ENCODE measurements at regions not wholly inside any gene's neighbourhood (a gene's known extent, or its start where the extent isn't known, plus 50 kb on each side); places are given as distances from the start of the nearest gene placed in this dataset.
"Not testable (repeated sequence)": the region's sequence is repeated elsewhere in the genome, so short reads cannot be mapped to it uniquely, and the experiment has no call there.

DNA sequence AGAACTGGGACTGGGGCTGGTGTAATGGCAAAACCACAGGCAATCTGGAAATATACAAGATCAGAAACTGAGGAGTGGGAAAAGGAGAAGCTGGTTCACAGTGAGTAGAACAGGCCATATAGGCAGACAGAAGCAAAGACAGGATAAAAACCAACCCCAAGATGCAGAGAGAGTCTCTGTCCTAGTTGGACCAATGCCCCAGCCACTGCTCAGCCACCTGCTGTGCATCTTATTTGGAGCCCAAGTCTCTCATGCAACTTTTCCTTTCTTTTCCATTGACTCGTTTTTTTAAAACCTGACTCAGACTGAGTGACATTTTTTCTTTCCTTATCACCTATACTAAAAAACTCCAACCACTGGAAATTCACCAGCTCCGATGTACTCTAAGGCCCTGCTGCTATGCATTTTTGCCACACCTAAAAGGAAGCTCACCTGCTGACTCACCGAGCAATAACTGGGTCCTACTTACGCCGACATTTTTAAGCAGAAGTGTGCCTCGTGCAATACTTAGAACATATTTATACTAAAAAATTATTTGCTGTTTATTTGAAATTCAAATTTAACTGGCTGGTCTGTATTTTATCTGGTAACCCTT, 100.8 kb upstream of the XYLT1 start:
- DNase-seq: no peak

DNA sequence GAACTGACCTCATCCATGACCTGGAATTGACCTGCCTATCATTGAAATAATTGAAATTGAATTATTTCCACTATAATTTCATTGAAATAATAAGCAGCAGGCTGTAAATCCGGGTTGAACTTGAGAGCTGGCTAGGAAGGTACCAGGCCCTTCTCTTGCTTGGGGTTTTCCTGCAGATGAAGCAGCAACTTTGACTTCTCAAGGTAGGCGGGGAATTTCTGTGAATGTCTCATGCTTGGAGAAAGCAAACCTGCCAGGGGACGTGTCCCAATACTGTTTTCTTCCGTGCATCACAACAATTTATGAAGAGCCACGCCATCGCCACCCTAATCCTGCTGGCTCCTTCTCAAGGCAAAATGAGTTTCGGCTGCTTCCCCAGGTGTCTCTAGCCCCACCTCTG, 97.5 kb upstream of the XYLT1 start:
- DNase-seq: no peak

DNA sequence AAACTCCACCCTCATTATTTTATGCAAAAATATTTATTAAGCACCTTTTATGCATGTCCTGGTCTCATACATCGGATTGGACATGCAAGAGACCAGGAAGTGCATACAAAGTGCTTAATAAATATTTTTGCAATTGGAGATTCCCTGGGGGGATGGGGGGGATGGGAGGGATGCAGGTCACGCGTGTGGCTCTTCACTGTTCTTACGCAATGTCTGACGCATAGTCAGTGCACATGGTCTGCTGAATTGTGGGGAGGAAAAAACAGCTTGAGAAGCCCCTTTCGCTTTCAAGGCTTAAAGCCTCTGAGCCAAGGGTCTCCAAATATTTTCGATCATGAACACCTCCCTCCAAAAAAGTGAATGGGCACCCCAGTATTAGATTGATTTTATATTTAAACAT, 96.7 kb upstream of the XYLT1 start:
- DNase-seq: no peak

DNA sequence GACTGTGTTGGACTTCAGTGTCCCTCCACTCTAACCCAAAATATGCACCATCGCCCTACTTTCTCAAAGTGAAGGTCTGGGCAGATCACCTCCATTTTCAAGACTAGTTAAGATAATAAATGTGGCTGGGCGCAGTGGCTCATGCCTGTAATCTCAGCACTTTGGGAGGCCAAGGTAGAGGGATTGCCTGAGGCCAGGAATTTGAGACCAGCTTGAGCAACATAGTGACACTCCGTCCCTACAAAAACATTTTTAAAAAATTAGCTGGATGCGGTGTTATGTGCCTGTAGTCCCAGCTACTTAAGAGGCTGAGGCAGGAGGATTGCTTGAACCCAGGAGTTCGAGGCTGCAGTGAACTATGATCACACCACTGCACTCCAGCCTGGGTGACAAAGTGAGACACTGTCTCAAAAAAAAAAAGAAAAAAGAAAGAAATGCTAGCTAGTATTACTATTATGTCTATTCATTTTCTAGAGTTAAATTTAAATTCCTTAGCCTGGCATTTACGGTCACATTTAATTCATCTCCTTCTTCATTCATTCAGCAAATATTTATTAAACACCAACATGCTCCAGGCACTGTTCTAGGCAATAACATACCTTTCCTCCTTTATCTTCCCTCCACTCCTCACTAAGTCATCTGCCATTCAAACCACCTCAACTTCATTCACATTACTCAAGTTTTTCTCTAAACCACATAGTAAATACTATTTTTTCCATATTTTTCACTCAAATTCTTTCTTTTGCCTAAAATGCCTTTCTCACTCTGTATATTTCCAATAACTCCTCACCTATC, 96.1 kb upstream of the XYLT1 start:
- no peak for DNase-seq

DNA sequence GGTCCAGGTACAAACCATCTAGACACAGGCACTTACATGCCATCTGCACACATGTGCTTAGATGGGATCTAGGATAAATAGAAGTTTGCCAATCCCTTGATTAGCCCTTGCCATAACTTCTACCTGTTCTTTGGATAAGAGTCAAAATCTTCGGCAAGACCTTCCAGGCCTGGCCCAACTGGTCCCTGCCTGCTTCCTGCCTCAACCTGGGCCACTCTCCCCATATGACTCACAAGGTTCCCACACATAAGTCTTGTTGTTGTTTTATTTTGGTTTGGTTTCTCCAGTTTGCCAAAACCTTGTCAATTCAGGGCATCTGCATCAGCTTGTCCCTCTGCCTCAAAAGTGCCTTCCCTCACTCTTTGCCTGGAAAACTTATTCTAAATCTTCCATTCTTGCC, 95.3 kb upstream of the XYLT1 start:
- DNase-seq: no peak

DNA sequence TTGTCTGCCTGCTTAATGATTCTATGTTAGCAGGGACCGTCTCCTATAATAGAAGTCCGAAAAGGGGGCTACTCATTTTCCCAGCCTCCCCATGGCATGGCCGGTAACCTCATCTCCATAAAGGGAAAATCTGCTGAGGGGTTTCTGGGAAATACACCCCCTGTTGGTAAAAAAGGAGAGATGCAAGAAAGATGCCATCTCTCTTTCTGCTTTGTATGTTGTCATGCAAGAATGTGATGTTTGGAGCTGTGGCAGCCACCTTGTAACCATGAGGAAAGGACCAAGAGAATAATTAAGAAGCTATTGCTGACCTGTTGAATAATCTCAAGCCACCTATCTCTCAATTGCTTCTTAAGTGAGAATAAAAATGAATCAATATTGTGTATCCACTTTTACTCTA, 94.8 kb upstream of the XYLT1 start:
- no peak for DNase-seq

DNA sequence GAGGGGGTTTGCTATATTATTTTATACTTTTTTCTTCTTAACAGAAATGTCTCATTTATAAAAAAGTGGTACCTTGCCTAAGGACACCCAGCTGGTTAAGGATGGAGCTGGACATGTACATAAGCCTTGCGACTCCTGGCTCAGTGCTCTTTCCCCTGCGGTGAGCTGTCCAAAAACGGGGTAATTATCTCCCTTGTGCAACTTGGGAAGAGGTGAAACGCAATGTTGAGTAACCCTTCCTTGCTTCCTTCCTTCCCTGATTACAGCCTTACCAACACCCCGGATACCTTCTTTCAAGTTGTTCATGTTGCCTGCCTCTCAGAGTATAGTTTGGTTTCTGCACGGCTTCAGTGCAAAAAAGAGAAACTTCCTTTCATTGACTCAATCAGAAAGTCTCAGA, 94.1 kb upstream of the XYLT1 start:
- no peak for DNase-seq

DNA sequence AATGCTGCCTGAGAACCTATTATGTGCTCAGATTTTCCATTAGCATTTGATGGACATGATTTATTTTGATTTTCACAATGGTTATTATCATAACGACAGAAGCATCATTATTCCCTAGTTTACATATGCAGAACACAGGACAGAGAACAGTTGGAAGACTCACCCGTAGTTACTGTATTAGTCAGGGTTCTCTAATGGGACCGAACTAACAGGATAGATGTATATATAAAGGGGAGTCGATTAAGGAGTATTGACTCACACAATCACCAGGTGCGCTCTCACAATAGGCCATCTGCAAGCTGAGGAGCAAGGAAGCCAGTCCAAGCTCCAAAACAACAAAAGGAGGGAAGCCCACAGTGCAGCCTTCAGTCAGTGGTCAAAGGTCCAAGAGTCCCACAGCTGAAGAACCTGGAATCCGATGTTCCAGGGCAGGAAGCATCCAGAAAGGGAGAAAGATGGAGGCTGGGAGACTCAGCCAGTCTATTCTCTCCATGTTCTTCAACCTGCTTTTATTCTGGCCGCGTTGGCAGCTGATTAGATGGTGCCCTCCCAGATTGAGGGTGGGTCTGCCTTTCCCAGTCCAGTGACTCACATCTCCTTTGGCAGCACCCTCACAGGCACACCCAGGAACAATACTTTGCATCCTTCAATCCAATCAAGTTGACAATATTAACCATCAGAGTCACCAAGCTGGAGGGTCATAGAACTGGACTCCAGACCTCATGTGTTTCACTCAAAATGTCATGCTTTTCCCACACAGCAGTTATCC, 92.7 kb upstream of the XYLT1 start:
- no peak for DNase-seq

DNA sequence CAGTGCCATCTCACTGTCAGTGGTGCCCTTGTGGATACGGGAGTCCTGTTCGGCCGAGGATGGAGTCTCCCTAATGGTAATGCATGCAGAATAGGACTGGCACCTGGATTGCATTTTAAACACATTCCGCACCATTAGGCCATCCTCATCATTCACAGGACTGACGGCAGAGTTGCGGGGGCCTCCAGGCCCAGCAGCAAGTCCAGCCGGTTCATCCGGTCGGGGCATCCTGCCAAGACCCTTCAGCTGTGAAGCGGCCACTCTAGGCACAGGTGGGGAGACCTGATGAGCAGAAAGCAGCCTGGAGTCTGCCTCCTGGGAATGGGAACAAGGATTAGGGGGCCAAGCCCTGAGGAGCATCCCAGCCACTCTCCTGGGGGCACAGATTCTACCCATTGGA, 90.3 kb upstream of the XYLT1 start:
- DNase-seq: no peak

DNA sequence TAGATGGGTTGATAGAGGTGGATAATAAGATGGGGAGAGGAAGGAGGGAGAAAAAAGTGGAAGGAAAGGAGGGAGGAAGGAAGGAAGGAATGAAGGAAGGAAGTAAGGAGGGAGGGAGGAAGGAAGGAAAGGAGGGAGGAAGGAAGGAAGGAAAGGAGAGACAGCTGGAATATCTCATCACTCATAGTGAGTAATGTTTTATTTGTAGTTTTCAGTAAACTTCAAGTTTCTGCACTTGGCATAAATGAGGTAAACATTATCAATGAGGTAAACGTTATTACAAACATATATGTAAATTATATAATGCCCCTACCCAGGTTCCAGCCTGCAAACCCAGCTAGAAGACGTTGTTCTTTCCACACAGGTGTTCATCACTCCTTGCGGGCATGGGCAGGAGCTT, 89.8 kb upstream of the XYLT1 start:
- DNase-seq: no peak

DNA sequence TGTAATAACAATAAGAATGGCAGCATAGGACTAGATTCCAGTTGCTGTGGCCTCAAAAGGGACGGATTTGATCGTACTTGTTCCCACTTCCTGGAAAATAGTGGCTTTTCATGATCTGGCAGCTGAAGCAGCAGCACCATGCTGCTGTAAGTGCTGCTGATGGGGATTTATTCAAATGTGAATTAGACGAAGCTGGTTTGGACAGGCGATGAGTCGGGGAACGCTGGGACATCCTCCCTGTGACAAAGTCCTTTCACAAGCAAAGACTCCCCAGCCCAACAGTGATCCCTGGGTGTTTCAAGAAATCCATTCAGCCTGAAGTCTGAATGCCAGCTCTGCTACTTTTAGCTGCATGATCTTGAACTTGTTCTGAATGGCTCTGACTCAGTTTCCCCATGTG, 88.6 kb upstream of the XYLT1 start:
- no peak for DNase-seq

DNA sequence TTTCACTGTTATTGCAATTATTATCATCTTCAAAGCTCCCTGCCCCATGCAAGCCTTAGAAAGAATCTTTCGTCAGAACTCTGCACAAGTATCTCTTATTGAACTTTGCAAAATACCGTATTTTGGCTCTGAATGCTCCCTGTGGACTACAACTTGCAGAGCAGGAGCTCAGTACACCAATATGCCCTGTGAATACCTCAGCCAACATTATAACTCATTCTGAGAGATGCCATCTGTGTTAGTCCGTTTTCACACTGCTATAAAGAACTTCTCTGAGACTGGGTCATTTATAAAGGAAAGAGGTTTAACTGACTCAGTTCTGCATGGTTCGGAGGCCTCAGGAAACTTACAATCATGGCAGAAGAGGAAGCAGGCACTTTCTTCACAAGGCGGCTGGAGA, 87.2 kb upstream of the XYLT1 start:
- no peak for DNase-seq

DNA sequence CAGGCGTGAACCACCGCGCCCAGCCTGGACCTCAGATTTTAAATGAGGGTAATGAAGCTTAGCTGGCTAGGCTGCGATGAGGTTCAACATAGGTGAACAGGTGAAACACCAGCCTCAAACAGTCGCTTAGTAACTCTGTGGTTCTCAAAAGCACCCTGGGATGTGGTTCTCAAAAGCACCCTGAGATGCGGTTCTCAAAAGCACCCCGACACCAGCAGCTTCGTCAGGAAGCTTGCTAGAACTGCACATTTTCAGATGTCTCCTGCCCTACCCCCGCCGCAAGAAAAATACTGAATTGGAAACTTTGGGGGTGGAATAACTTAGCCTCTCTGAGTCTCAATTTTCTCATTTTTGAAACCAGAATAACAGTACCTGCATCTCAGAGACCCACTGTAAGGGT, 86.7 kb upstream of the XYLT1 start:
- no peak for DNase-seq

DNA sequence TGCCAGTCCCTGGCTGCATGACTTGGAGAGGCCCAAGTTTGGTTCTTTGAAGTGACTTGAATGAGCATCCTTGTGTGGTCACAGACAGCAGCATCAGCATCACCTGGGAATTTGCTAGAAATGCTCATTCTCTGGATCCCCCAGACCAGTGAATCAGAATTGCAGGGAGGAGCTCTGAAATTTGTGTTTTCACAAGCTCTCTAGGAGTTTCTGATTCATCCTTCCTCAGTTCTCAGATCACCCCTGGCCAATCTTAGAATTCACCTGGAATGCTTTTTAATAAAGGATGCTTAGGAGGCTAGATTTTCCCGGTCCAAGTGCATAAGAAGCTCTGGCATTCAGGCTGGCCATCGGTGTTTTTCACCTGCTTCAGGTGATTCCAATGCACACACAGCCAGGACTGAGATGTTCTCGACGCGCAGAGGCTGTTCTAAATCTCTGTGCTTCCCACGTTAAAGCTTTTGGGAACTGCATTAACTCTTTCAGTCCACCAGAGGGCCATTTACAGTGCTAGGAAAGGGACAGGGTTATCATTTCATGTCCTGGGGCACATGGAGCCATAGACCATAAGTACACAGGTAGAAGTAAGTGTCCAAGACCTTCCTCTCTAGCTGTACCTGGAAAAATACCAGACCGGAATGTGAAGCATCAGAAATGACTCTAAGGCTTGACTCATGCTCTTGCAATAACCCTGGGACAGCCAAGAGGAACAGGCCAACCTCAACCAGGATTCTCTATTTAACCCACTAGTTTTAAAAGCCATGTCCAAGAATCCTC, 85.7 kb upstream of the XYLT1 start:
- peak in 1 of 2 experiments; percentile 3 for DNase-seq

DNA sequence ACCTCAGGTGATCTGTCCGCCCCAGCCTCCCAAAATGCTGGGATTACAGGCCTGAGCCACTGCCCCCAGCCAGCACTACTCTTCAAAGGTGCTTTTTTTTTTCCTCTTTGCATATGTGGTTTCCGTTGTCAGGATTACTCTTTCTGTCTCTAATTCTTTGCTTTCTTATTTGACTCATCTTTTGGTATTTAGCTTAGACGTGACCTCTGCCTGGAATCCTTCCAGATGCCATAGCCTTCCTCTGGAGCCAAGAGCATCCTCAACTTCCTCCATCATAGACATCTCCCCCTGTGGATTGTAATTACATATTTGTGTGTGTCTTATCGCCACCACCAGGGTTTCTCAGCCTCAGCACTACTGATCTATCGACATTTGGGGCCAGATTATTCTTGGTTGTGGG, 84.4 kb upstream of the XYLT1 start:
- DNase-seq: no peak

DNA sequence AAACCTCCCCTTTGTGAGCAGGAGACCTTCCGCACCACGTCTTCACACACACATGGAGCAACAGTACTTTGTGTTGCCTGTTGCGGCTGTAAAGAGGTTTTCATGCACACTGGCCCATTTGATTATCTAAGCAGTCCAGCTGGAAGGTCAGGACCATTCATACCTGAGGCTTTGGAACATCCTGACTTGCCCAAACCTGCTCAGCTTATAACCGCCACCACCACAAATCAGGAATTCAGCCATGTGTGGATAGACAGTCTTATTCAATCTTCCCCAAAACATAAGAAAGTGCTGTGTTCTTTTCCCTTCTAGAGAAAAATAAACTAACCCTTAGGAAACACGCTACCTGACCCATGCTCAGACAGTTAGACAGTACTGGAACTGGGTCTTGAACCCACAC, 81.6 kb upstream of the XYLT1 start:
- DNase-seq: no peak

DNA sequence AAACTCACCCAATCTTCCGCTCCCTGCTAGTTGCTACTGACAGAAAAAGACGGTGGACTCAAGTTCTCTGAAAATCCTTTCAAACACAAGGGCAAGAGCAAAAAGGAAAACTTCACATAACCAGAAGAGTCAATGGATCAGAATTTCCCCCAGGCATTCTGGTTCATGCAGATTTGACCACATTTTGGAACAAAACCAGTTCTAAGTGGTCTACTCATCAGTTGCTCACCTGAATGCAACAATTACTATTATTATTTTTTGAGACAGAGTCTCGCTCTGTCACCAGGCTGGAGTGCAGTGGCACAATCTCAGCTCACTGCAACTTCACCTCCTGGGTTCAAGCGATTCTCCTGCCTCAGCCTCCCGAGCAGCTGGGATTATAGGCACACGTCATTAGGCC, 80.9 kb upstream of the XYLT1 start:
- DNase-seq: not testable (repeated sequence)

DNA sequence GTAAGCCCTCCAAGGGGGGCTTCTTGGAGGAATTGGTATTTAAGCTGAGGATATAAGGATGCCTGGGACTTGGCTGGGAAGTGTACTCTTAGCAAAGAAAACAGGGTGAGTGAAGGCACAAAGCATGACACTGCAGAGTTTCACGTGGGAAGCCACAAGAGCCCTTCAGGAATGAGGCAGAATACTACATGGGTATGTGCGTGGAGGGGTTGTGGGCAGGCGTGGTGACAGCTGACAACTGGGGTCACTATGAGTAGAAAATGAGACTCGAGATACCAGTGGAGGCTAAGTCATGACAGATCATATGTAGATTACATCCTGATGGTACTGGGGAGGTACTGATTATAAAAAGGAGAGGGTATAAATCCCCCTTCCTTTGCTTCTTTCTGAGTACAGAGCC, 78.1 kb upstream of the XYLT1 start:
- no peak for DNase-seq

DNA sequence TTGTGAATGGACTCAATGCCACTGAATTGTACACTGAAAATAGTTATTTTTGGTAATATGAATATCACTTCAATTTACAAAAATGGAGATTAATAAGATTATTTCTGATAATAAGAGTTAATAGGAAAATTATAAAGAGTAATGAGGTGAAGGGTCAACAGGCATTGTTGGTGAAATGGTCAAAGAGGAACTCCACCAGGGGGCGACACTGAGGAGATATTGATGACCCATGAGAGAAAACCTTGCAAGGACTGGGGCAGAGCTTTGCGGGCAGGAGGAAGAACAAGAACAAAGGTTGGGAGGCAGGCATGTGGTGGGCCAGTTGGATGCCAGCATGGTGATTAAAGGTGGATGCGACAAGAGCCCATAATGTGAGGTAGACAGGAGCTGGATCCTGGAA, 74.0 kb upstream of the XYLT1 start:
- no peak for DNase-seq

DNA sequence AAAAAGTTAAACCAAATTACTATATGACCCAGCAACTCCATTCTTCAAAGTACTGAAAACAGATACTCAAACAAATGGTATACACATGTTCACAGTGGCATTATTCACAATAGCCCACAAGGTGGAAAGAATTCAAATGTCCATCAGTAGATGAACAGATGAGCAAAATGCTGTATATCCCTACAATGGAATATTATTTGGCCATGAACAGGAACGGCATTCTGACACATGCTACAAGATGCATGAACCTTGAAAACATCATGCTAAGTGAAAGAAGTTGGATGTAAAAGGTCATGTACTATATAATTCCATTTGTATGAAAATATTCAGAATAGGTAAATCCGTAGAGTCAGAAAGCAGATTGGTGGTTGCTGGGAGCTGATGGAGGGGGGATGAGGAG, 73.5 kb upstream of the XYLT1 start:
- no peak for DNase-seq

DNA sequence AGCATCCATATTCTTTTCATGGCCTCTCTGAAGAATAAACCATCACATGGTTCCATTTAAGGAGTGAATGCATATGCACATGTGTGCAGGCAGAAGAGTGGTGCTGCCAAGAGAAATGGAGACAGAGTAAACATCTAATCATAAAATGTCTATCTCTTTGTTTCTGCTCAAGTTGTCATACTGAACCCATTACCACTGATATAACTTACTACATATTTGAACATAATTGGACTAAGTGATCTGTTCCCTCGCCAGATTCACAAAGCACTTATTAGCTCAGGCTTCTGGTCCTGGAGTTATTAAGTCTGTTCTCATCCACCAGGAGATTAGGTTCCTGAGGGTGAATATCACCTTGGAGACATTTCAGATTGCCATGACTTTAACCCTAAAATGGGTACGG, 72.3 kb upstream of the XYLT1 start:
- DNase-seq: no peak

DNA sequence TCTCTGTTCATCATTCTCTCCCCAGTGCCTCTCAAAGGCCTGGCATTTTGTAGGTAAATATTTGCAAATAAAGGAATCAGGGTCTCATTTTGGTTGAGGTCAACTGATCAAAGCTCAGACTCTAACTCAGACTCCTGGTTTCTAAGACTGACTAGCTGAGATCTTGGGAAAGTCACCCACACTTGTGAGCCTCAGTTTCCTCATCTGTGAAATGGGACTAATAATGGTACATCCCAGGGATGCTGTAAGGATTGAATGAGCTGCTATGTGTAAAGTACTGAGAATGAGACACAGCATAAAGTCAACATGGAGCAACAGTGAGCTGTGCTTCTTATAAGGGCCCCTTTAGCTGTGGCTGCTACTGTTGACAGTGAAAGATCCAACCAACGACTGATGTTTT, 70.6 kb upstream of the XYLT1 start:
- DNase-seq: no peak

DNA sequence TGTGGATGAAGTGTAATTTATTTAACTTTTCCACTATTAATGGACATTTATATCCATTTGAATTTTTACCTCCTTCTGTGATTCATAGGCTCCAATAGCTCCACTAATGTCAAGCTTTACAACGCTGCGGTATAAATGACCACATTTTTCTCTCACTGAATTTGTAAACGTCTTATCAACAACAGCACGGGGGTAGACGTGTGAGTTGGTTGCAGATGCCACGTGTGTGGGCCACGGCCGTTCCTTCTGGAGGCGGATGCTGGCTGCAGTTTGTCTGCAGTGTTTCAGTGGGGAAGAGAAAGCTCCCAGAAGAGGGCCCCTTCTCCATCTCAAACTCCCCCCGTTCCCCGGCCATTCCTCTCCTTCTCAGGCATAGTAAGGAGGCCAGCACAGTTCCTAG, 68.2 kb upstream of the XYLT1 start:
- no peak for DNase-seq
